ENCODE measurements at regions not wholly inside any gene's neighbourhood (a gene's known extent, or its start where the extent isn't known, plus 50 kb on each side); places are given as distances from the start of the nearest gene placed in this dataset.

DNA sequence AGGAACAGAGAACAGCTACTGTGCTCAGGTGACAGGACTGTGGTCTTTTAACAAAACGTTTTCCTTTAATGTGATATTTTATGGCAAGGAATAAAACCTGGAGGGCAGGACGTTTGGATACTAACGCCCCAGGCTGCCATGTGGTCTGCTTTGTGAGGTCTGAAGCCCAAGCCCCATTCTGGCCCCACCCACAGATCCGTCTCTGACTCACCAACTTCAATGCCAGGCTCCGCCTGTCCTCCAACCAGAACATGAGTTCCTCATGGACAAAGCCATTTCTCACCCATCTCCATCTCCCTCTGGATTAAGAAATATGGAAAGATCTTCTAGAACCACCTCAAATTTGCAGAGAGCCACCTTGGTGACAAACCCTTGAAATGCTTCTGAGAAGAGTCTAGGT lies 148.8 kb downstream of the CRYBB2 start:
- no peak for DNase-seq

DNA sequence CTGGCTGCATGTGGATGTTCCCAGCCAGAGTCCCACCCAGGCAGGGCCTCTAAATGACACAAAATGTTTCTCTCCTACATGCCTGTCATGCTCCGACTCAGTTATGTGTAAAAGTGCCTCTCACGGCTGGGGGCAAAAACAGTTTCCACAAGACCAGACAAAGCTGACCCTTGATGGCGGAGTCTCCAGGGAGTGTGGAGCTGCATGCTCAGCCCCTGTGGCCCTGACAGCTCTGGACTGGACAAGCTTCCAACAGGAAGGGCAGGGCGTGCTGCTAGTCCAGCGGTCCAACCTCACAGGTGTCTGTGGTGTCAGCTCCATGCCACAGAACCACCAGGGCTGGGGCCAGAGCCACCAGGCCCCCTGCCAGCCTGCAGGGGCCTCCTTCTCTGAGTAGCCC lies 149.6 kb downstream of the CRYBB2 start:
- no peak for DNase-seq

DNA sequence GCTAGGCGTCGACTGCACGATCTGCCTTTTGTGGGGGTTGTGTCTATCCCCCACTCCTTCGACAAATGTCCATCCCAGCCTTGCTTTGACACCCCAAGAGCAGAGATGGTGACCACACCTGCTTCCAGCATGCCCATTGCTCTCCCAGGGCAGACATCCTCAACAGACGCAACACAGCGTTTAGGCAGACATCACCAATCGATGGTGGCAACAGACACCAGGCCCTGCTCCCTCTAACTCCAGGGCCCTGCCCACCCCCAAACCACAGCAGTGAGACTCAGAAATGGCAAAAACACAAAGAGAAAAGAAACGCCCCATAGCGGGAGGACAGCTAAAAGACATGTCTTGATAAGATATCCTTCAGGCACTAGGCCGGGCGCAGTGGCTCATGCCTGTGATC lies 150.9 kb downstream of the CRYBB2 start:
- no peak for DNase-seq

DNA sequence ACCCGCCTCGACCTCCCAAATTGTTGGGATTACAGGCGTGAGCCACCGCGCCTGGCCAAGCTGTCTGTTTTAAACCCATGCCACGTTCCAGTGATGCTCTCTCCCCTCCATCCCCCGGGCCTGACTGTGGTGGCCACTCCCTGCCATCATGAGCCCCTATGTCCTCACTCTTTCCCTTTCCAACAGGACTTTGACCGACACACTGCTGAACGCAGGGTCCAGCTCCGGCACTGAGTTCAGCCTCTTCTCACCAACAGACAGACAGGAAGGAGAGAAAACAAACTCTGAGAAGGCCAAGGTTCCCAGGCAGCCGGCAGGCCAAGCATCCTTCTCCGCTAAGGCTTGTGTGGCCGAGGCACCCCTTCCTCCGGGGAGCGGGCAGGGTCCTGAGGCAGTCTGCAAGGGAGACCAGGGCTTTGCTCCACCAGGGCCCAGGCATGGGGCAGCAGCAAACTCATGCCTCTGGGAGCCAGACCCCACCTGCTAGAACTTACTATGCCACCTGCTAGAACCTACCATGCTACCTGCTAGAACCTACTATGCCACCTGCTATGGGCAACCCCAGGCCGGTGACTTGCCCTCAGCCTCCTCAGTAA lies 152.7 kb downstream of the CRYBB2 start:
- no peak for DNase-seq

DNA sequence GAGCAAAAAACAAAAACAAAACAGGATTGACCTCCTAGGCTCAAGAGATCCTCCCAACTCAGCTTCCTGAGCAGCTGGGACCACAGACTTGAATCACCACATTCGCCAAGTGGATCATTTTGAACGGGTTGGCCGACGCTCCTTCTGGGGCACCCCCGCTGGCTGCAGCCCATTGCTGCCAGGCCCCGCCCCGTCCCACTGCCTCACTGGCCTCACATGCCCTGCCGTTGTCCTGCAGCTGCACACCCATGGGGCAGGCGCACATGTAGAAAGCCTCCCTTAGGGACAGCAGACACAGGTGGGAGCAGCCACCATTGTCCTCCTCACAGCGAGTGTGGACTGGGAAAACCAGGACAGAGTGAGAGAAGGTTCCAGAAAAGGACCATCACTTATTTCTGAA lies 154.5 kb downstream of the CRYBB2 start:
- no peak for DNase-seq

DNA sequence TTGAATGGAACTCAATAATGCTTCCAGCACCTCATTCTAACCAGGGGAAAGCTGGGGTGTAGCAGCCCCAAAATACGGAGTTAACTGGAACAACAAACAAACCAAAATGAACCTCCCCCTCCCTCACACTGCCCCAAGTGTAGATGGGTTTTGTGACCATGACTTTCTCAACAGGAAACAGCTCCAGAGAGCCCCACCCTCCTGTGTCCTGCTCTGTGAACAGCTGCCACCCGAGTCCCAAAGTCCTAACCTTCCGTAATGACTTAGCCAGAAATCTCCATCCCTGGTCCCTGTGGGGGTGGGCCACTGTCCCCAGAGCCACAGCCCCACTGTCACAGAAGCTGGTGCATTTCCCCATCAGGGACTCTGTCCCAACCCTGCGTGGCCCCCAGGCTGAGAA lies 155.4 kb downstream of the CRYBB2 start:
- no peak for DNase-seq

DNA sequence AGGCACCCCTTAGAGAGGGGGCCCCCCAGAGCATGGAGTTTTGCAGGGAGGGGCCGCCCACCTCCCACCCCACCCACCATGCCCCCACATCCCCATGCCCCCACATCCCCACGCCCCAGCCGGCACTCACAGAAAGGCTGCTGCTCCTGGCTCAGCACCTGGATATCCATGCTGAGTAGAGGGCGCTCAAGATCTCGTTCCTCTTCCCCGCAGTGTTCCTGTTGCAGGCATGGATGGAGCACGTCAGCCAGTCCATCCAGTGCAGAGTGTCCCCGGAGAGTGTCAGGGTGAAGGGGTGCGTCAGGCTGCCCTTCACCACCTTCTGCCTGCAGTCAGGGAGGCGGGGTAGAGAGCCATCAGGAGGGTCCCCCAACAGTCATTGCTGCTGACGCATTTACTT lies 156.2 kb downstream of the CRYBB2 start:
- DNase-seq, result no peak

DNA sequence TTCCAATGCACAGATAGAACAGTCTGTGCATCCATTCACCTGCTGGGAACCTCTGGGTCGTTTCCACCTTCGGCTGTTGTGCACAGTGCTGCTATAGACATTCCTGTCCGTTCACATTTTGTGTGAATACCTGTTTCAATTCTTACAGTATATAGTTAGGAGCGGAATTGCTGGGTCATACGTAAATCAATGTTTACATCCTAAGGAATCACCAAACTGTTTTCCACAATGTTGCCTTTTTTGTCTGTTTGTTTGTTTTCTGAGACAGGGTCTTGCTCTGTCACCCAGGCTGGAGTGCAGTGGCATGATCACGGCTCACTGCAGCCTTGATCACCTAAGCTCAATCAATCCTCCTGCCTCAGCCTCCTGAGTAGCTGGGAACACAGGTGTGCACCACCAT lies 158.3 kb downstream of the CRYBB2 start:
- DNase-seq, result no peak

DNA sequence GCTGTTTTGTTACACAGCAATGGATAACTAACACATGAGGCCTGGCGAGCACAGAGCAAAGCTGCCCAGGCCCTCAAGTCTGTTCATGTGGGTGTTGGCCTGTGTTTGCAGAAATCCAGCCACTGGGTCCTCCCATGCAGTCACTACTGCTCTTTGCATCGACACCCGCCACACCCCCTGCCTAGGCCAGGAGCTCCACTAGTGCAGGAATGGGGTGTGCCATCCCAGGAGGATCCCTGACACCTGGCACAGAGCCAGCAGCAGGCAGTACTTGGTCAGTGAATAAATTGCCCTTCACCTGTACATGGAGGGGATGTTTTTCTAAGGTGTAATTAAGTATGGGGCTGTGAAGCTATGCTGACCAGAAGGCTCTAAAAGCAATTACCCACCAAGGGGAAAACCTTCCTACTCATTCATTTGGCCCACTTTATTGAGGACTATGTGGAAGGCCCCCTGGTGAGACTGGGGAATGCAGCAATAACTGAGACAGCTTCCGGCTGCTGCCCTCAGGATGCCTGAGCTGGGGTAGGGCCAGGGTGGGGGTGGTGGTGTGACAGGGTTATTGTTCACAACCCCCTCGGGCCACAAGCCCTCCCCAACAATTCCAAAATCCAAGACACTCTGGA lies 160.8 kb downstream of the CRYBB2 start:
- DNase-seq, result no peak

DNA sequence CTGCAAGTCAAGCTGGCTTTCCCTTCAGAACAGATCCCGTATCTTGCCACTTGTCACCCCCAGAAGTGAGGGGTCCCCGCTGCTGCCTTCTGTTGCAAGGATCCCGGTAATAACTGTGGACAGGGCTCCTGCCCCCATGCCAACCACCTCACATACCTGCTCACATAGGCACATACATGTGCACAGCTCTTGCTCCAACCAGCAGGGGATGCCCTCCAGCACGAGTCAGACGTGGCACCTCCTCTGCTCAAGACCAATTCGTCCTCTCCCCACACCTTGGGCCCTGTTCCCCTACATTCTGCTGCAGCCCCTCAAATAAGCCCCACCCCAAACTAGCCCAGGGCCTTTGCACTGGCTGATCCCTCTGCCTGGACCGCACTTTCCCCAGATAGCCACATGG lies 163.3 kb downstream of the CRYBB2 start:
- DNase-seq, result no peak

DNA sequence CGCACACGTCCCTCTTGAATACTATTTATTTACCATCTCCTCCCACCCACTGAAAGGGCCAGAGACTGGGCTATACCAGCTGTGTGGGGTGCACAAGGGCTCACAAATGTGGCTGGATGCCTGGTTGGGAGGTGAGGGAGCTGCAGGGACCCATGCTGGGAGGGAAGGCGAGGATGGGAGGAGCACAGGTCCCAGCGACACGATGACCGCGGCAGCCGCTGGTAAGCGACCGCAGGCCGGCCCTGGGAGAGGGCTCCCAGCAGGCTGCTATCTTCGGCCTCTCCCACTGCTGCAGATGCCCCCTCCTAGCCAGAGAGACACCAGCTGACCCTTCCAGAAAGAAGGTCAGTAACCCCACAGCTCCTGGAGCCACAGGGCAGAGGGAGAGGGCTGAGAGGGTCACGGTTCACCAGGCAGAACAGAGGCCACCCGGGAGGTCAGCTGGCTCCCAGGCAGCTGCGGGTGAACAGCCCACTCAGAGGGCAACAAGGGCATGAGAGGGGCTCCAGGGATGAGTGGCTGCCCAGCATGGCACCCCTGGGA lies 163.9 kb downstream of the CRYBB2 start:
- DNase-seq, result no peak

DNA sequence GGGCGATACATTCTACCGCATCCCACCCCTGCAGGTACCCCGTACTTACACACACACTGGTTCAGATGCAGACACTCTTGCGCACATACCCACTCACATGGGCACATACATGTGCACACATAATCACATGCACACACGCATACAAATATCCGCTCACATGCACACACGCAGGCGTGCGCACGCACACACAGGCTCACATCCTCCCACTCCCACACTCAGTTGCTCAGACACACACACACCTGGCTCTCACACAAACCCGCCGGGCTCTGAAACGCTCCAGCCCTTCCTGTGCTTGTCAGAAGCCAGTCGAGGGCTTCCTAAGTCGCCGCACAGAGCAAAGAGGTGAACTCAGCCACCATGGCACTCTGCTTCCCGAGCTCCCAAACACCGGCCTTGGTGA lies 164.5 kb downstream of the CRYBB2 start:
- no peak for DNase-seq

DNA sequence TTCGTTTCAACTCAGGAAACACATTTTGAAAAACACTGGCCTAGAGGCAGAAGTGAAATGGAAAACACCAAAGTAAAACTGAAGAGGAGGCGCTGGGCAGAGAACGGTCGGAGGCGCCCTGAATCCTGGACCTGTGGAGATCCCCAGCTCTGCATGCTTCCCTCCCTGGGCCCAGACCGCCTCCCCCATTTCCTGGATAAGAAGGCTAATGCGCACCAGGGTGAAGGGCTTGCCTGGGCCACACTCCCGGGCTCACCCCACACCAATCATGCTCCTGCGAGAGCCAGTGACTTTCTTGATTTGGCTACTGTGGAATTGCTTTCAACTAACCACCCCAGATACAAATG lies 167.1 kb downstream of the CRYBB2 start:
- DNase-seq, result no peak

DNA sequence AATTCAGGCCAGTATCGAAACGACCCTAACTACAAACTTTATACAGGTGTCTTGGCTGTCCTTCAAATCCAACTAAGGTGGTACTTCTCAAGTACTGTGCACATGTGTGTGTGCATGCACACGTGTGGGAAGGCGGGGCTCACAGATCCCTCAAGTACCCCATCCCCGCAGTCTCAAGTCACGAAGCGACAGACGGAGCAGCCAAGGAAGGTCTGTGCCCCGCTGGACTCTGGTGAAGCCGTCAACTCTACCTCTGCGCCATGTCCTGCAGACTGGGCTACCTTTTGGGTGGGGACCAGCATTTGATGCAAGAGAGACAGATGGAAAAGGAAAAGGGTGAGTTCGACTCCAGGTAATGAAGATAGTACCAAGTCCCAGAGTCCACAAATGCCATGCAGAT lies 169.0 kb downstream of the CRYBB2 start:
- no peak for DNase-seq

DNA sequence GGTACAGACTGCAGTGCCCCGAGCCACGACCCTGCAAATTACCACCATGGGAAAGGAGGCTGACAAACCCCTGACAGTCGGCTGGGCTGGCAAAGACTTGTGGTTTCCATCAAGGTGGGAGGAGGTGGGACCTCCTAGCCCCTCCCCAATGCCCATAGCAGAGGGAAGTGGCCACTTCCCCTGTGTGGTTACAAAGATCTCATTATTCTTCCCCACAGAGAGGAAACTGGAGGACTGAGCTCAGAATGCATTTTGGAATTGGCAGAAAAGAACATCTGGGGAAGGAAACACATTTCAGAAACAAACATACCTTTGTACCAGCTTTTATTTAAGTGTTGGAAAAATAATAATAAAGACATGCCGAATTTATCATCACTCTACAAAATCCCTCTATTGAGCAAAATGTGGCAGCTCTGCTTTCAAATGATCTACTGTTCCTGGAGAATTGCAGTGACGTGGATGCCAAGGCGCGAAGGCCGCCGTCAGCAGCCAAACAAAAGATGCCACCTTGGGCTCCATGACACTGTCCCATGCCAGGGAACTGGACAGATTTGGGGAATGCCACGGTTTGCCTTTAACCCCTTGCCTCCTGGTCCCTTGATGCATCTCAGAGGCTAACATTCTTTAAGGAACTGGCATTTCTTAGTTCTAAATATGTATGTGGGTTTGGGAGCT lies 169.6 kb downstream of the CRYBB2 start:
- no peak for DNase-seq

DNA sequence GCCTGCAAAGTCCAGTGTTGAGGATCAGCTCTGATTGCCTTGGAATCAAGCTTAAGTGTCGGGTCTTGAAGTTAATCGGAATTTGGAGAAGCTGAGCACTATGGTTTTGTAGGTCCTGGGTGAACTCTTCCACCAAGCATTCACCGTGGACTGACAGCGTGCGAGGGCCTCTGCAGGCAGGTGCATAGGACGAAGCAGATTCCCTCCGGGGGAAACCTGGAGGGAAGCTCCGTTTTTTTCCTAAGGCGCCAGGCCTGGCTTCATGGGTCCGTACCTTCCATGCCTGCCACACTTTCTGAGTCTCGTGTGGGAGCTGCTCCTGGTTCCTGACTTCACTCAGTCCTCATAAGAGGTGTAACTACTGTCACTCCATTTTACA lies 170.1 kb downstream of the CRYBB2 start:
- no peak for DNase-seq

DNA sequence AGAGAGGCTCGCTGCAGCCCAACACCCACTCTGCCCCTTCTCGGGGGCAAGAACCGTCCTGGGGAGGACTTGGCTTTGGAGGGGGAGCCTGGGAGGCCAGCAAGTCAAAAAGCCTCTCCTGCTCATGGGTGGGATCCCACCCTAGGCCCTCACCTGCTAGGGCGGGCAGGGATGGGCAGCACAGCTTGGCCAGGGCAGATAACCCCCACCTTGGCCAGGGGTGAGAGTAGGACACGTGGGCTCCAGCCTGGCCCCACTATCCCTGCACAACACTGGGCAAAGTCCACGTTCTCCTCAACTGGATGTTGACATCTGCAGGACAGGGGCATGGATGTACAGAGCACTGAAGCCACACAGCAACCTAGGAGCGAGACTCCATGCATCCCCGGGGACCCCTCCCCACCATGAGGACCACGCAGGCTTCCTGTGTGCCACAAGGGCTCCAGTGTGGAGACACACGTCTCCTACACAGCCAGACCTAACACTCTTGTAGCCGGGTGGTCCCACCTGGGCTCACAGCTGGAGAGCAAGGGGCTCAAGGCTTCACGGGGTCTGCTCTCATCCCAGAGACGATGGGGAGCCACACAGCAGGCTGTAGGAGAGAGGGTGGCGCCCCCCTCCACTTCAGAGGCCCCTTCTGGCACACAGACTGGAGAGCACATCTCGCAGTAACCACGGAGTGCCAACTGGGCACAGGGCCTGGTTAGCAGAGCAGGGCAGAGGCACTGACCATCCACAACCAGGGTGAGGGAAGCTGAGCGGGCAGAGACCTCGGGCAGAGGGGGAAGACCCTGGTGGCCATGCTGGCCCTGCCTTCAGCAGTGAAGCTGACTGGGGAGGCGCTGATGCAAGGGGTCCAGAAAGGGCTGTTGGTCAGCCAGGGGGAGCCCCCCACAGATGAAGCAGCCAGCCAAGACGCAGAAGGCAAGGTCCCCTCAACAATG lies 171.1 kb downstream of the CRYBB2 start:
- no peak for DNase-seq

DNA sequence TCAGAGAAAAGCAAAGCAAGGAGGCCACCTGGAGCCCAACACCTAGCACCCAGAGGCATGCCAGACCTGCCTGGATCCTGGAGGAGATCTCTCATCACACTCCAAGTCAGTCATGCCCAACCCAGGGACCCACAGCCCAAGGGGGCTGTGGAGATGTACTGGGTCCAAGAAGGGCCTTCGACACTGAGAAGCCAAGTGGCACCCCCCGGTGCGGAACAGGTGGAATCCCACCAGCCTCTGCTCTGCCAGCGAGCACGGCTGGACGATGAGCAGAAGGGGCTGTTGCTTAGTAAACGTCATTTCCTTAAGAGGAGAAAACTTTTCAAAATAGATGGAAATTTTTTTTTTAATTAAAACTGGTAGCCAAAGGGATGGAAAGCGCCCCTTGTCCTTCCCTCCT lies 171.9 kb upstream of the GRK3 start:
- no peak for DNase-seq

DNA sequence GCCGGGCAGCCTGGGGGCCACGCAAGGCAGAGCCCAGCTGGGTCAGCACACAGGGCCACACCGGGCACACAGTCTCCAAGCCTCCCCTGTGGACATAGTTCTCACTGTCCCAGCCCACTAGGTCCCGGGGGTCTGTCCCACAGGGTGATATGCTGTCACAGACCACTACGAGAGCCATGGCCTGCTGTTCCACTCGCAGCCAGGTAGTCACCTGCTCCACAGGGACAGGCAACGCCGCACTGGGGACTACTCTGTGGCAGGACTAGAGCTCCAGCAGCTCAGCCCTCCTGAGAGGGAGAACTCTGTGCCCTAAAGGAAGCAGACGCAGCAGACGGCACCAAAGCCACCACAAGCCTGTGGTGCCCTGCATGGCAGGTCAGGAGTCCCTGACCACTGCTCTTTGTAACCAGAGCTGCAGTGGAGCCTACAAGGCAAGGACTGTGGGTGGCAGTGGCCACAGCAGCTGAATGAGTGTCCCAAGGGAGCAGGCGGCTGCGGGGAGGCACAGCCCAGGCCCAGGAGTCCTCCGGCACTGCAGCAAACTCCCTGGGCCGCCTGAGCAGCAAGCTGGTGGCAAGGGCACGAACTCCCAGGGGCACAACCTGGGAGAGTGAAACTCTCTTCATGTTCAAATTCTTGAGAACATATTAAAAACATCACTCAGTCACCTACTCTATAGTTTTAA lies 171.2 kb upstream of the GRK3 start:
- DNase-seq, result no peak

DNA sequence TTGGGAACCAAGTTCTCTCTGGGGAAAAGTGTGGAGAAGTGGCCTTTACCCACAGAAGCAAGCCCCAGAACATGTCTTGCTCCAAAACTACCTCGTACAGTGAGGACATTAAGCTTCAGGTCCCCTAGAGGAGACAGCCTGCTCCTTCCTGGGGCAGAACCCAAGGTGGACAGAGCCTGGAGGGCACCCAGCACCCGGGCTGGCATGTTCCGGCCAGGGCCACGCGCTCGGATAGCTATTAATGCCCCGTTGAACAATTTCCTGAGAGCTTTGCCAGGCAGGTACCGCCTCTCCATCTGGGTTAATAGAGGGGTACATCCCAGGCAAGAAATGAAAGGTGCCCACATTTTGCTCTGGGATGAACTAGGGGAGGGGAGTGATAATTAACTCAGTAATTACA lies 169.0 kb upstream of the GRK3 start:
- DNase-seq, result no peak

DNA sequence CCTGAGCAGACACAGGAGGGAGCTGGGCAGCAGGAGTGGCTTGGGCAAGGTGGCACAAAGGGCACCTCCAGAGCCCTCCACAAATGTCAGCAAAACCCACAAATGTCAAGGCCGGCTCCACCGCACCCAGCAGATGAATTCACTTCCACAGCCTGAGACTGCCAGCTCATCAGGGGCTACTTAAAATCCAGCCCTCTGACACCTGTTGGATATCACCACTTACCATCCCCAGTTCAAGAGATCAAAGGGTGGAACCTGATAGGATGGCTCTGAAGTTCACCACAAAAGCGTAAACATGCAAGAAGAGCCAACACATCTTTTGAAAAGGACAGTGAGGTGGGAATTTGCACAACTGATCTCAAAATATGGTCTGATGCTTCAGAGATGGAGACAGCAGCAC lies 168.6 kb upstream of the GRK3 start:
- no peak for DNase-seq

DNA sequence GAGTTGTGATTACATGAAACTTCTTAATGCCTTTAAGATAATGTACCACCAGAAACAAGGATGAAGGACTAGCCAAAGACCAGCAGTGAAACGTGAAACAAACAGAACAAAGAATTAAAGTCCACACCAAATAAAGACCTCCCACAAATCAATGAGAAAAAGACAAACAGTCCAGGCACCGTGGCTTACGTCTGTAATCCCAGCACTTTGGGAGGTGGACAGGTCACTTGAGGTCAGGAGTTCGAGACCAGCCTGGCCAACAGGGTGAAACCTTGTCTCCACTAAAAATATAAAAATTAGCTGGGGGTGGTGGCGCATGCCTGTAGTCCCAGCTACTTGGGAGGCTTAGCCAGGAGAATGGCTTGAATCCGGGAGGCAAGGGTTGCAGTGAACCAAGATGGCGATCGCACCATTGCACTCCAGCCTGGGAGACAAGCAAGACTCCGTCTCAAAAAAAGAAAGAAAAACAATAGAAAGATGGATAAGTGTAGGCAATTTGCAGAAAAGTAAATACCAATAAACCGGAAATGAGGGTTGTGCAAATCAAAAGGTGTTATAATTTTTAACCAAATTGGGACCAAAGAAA lies 167.8 kb upstream of the GRK3 start:
- DNase-seq, result no peak

DNA sequence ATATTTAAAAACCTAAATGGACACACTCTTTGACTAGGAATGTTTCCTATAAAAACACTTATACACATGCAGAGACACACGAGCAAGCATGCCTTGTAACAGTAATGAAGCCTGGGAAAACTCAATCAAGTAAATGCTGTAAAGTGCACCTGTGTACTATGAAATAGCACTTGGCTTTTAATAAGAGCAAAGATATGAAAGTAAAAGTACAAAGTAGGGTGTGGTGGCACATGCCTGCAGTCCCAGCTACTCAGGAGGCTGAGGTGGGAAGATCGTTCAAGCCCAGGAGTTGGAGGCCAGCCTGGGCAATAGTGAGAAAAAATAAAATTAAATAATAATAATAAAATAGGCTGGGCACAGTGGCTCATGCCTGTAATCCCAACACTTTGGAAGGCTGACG lies 166.9 kb upstream of the GRK3 start:
- no peak for DNase-seq
